T-helper 1 cell treated with Interleukin-12 subunit alpha and Interleukin-12 subunit beta and Interleukin-4 antibody, amounts not matched to agents 30 μg/mL and 1 μg/mL, for 36 hours (primary cell): ENCODE measurements at regions not wholly inside any gene's neighbourhood (a gene's known extent, or its start where the extent isn't known, plus 50 kb on each side); places are given as distances from the start of the nearest gene placed in this dataset.

Source experiments
- H3K27ac Mint-ChIP-seq: one replicate; pipeline ENCODE4 v1.8.0; 2021; ENCODE audit warnings: mild to moderate bottlenecking, mixed read lengths
- H3K27me3 Mint-ChIP-seq: one replicate; pipeline ENCODE4 v1.8.0; 2021; ENCODE audit warnings: low read depth, mixed read lengths
- H3K36me3 Mint-ChIP-seq: one replicate; pipeline ENCODE4 v1.8.0; 2021; ENCODE audit warnings: low read depth, mixed read lengths
- H3K4me1 Mint-ChIP-seq: one replicate; pipeline ENCODE4 v1.8.0; 2021; ENCODE audit warnings: low read depth, mixed read lengths
- H3K4me3 Mint-ChIP-seq: one replicate; pipeline ENCODE4 v1.8.0; 2021; ENCODE audit warnings: mild to moderate bottlenecking, moderate library complexity, mixed read lengths
- H3K9me3 Mint-ChIP-seq: one replicate; pipeline ENCODE4 v1.8.0; 2021; ENCODE audit warnings: mixed read lengths

DNA sequence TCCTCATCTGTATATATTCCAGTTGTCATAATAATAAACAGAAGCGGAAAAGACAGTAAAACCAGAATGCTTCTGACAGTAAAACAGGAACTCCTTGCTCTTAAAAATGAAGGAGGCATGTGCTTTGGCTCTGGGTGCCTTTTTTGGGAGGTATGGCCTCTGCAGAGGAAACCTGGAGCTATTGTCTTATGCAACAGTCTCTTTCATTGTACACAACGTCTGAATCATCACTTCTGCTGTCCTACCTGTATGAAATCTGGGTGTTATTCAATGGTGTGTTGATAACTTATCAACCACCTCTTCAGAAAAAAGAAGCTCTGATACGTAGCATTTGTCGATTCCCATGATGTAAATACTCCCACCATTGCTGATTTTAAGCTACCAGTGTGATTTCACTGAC, 64.8 kb downstream of the CDCA7 start:
- no peak overlapping the region for H3K27ac Mint-ChIP-seq
- no peaks in the 10 kb centered on the region for H3K36me3 Mint-ChIP-seq
- H3K27me3 Mint-ChIP-seq = peaks cover 21% of the 10 kb centered on the region
- H3K9me3 Mint-ChIP-seq = no peaks in the 10 kb centered on the region
- no peak overlapping the region for H3K4me3 Mint-ChIP-seq
- H3K4me1 Mint-ChIP-seq = no peaks in the 10 kb centered on the region

DNA sequence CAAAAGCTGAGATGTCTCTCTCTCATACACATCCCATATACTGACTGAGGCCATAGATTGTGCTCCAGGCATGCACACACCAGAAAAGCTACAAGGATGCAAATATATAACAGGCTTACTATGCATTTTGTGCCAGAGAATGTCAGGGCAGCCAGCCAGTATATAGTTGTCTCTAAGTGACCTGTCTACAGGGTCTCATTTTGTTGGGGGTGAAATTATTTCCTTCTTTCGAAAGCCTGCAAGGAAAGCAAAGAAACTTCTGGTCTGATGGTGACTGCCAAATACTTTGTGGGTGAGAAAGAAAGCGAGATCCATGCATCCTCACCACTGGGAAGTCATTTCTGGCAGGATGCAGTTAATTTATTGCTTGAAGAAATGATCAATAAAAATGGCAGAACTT, 70.2 kb downstream of the CDCA7 start:
- H3K4me1 Mint-ChIP-seq = no peaks in the 10 kb centered on the region
- no peak overlapping the region for H3K4me3 Mint-ChIP-seq
- H3K27me3 Mint-ChIP-seq = peaks cover 11% of the 10 kb centered on the region
- no peak overlapping the region for H3K27ac Mint-ChIP-seq
- no peaks in the 10 kb centered on the region for H3K9me3 Mint-ChIP-seq
- no peaks in the 10 kb centered on the region for H3K36me3 Mint-ChIP-seq

DNA sequence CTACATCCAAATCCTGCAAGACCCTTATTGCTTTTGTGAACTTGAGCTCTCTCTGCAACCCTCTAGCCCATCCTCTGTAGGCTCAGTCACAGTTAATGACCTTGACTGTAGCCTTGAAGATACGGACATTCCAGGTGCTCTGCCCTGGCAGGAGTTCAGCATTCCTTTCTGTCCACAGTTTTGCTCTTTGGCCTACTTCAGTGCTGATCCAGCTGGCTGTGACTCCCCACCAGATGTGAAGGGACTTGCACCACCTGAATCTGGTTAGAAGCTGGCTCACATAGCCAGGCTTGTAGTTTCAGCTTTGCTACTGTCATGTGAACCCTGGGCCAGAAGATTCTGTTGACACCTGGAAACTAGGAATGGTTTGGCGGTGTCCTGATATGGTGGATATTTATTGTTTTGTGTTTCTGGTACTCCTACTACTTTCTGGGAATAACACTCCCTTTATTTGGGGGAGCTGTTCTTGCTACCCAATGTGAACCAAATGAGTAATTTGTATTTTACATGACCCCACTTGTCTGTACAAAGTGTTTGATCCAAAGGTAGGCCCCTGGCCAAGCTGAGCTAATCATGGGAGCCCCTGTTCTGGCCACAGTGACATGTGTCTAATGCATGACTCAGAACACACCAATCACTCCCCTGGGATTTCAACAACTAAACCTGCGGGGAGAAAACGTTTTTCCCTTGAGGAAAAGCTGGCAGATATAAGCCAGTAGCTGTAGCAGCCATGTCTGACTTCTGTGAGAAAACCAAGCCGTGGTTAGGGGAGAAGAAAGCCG, 73.4 kb downstream of the CDCA7 start:
- Mint-ChIP-seq H3K27me3 (peaks cover 10% of the 10 kb centered on the region), H3K36me3 (no peaks in the 10 kb centered on the region), H3K27ac (no peak overlapping the region), H3K4me3 (no peak overlapping the region), H3K4me1 (no peaks in the 10 kb centered on the region), H3K9me3 (no peaks in the 10 kb centered on the region)

DNA sequence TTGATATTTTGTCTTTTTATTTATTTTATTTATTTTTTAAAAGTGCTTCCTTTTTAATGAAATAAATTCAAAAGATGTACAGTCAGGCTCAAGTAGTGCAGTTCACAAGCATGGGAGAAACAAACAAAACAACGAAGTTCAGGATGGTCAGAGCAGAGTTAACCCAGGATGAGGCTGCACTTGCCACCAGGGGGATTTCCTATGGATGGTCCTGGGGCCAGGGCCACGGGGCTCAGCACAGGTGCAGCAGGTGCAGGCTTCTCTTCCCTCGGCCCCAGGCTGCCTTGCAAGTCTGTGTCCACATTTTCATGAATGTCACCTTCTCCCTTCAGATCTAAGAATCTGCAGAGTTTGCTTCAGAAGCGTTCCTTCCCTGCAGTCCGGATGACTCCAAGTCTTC, 76.5 kb downstream of the CDCA7 start:
- peaks cover 21% of the 10 kb centered on the region for H3K27me3 Mint-ChIP-seq
- no peaks in the 10 kb centered on the region for H3K36me3 Mint-ChIP-seq
- H3K27ac Mint-ChIP-seq = no peak overlapping the region
- H3K4me1 Mint-ChIP-seq = peaks cover 11% of the 10 kb centered on the region
- no peaks in the 10 kb centered on the region for H3K9me3 Mint-ChIP-seq
- H3K4me3 Mint-ChIP-seq = no peak overlapping the region

DNA sequence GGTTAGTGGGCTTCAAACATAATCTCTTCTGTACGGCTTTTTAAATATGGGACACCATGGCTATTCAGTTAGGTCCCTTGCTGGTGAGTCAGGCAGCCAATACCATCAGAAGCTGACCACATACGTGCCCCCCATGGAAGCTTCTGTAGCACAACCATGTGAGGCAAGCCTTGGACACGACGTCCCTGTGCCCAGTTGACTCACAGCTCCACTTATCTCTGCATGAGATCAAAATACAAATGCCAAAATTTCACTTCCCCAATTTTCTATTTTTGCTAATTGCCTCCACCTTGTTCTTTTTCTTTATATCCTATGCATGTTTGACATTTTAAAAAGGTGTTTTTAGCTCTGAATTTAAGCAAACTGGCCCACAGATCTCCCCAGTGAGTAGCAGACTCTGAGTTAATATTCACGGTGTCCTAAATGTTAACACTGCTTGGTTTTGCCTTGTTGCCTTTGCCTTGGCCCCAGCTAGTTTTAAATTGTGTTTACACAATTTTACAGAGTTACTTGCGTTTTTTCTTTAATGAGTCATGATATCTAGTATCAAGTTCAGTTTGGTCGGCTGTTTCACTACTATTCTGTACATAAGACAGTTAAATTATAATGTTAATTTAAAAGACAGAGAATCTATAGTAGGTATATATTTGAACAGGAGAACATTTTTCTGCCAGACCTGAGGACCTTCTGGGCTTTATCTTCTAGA, 77.5 kb downstream of the CDCA7 start:
- Mint-ChIP-seq H3K9me3 (no peaks in the 10 kb centered on the region), H3K4me1 (peaks cover 16% of the 10 kb centered on the region), H3K27me3 (peaks cover 21% of the 10 kb centered on the region), H3K36me3 (no peaks in the 10 kb centered on the region), H3K4me3 (no peak overlapping the region), H3K27ac (no peak overlapping the region)

DNA sequence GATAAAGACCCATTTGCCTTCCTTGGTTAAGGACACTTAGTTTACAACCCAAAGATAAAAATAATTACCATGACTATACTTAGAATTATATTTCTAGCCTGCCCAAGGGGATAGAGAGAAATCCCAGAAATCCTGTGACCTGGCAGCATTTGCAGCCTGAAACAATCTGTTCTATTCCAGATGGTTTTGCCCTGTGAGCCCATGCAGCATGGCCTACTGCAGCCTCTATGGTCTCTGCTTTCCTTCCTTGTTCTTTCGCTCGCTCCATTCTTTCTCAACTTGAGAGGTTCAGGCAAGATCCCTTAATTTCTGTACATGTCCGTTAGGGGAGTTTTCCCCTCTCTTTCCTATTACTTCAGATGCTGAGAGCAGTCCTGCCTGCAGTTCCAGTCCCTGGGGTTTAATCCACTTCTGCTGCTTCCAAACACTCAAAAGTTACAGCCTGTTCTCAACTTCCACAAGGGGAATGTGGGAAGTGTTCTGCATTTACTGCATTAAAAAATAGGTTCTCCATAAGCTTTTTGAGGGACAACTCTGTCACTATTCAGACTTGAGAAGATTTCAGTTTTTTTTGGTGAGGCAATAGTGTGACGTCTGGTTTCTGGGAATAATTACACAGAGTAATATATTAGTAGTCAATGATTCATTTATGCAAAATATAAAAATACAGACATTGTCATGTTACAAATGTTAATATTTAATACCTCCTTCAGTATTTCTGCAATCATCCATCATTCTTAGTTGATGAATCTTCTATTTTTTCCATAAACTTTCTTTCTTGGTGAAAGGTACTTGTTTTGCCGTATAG, 80.3 kb downstream of the CDCA7 start:
- no peak overlapping the region for H3K27ac Mint-ChIP-seq
- H3K36me3 Mint-ChIP-seq = no peaks in the 10 kb centered on the region
- H3K9me3 Mint-ChIP-seq = no peaks in the 10 kb centered on the region
- H3K4me1 Mint-ChIP-seq = peaks cover 16% of the 10 kb centered on the region
- H3K27me3 Mint-ChIP-seq = peaks cover 26% of the 10 kb centered on the region
- no peak overlapping the region for H3K4me3 Mint-ChIP-seq

DNA sequence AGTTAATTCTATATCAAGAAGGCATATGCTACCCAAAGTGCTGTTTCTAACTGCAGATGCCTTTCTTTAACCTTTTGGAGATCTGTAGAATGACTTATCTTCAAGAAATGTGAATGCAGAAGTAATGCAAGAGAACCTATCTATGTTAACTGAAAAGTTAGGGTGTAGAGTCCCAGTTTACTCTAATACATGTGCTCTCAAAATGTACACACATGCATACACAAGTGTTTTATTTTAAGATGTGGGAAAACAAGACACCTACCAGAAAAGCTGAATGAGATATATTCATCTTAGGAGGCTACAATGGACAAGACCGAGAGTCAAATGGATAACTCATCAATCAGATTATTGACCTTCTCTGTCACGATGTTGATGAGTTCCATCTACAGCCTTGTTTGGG, 80.9 kb downstream of the CDCA7 start:
- Mint-ChIP-seq H3K4me3 (no peak overlapping the region), H3K27me3 (peaks cover 30% of the 10 kb centered on the region), H3K36me3 (no peaks in the 10 kb centered on the region), H3K9me3 (no peaks in the 10 kb centered on the region), H3K27ac (no peak overlapping the region), H3K4me1 (peaks cover 16% of the 10 kb centered on the region)

DNA sequence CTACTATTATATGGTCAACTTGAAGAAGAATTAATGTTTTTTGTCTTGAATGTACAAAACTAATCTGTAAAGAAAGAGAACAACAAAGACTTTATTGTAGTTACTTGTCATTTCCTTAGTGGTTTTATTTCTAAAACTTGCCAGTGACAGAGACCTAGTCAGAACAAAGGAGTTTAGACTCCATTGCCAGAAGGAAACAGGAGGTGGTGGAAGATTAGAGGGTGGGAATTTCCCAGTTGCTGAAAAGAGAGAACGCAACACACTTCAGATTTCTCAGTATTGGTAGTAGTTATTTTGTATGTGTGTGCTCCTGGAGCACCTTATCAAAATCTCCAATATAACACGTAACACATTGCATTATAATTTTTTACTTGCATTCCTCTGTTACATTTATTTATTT, 81.4 kb downstream of the CDCA7 start:
- H3K4me1 Mint-ChIP-seq = peaks cover 16% of the 10 kb centered on the region
- H3K9me3 Mint-ChIP-seq = no peaks in the 10 kb centered on the region
- peak overlapping the region; percentile 37 for H3K27ac Mint-ChIP-seq
- peaks cover 30% of the 10 kb centered on the region for H3K27me3 Mint-ChIP-seq
- no peaks in the 10 kb centered on the region for H3K36me3 Mint-ChIP-seq
- H3K4me3 Mint-ChIP-seq = no peak overlapping the region

DNA sequence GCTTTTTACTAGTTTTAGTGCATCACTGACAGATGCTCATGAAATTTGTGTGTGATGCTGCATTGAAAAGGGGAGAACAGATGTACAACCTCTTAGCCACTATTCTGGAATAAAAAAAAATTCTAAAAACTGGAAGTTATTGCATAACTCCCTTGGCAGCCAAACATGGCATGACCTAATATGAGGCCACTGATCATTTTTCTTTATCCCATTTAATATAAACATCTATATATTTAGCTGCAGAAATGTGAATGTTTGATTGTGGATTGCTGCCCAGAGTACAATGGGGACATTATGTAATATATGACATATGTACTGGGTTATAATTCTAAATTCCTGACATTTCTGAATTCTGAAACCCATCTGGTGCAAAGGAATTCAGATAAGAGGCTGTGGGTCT, 86.5 kb downstream of the CDCA7 start:
- Mint-ChIP-seq H3K27ac (no peak overlapping the region), H3K9me3 (no peaks in the 10 kb centered on the region), H3K36me3 (no peaks in the 10 kb centered on the region), H3K4me1 (peaks cover 5% of the 10 kb centered on the region), H3K27me3 (peaks cover 15% of the 10 kb centered on the region), H3K4me3 (no peak overlapping the region)

DNA sequence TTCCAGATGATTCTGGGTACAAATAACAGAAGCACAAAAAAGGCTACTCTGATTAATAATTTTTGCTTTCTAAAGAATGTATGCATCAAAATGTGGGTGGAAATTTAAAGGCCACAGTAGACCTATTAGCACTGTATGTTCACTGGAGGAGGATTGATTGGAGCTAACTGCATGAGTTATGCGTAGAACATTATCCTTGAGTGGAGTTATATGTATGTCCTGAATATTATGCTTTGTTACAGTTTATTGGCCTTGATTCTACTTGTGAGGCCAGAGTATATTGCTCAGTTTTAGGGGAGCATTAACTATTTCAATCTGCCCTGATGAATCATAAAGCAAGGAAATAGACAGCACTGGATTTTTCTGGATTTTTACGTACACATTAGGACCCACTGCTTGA, 87.9 kb downstream of the CDCA7 start:
- H3K4me1 Mint-ChIP-seq = no peaks in the 10 kb centered on the region
- H3K36me3 Mint-ChIP-seq = no peaks in the 10 kb centered on the region
- no peak overlapping the region for H3K4me3 Mint-ChIP-seq
- peaks cover 18% of the 10 kb centered on the region for H3K27me3 Mint-ChIP-seq
- H3K27ac Mint-ChIP-seq = no peak overlapping the region
- H3K9me3 Mint-ChIP-seq = no peaks in the 10 kb centered on the region

DNA sequence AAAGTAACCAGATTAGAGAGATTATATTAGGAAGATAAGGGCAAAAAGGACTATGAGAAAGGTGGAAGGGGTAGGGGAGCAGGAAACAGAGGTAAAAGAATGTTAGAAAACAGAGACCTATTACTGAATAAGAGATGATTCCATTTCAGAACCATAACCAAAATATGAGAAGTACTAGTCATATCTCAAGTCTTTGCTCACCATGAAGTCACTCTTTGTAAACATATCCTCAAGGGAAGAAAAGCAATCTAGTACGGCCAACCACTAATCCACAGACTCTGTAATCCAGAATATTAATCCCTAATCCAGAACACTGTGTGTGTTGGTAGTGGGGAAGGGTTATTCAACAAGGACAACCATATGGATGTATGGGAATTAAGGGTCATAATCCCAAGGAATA, 92.0 kb downstream of the CDCA7 start:
- Mint-ChIP-seq H3K4me3 (no peak overlapping the region), H3K36me3 (no peaks in the 10 kb centered on the region), H3K27ac (no peak overlapping the region), H3K27me3 (peaks cover 24% of the 10 kb centered on the region), H3K4me1 (peaks cover 14% of the 10 kb centered on the region), H3K9me3 (no peaks in the 10 kb centered on the region)

DNA sequence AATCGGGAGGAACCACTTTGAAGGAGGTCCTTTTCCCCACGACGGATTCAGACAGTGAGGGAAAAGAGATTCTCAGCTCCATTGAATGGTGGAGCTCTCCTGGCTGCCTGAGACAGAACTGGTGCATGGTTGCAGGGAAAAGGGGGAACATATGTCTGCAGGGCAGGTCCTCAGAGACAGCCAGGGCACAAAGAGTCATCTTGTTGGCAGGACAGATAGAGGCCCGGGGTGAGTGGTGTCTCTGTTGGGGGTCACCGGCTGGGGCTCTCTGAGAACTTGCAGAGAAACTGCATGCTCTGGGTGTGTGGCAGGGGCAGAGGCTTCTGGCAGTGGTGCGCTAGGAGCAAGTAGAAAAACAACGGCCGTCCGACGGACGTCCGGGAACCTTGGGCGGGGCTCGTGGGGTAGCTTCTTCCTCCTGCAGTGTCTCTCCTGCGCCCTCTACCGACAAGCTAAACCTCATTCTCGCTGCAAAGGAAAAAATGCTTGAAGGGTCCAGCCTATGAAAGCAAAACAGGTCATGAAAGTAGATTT, 94.3 kb downstream of the CDCA7 start:
- Mint-ChIP-seq H3K4me3 (peak overlapping the region; percentile 20), H3K36me3 (no peaks in the 10 kb centered on the region), H3K27ac (peak overlapping the region; percentile 28)

DNA sequence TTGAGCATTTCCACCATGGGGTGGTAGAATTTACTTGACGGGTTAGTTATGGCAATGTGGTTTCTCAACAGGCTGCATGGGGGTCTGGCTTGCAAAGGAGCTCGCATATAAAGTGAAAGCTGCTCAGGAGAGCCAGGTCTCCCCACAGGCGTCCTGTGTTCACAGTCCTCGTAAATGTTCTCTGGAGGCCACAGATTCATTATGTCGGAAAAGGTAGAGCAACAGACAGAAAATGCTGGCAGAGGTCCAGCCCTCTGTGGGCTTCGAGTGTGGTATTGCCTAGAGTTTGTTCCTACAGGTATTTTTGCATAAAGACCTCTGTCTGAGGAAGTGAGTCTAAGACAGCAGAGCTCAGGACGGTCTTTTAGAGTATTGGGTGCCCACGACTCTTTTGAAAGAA, 96.4 kb downstream of the CDCA7 start:
- peaks cover 36% of the 10 kb centered on the region for H3K27me3 Mint-ChIP-seq
- no peaks in the 10 kb centered on the region for H3K36me3 Mint-ChIP-seq
- no peaks in the 10 kb centered on the region for H3K9me3 Mint-ChIP-seq
- peaks cover 14% of the 10 kb centered on the region for H3K4me1 Mint-ChIP-seq
- no peak overlapping the region for H3K4me3 Mint-ChIP-seq
- no peak overlapping the region for H3K27ac Mint-ChIP-seq

More for the DNA sequence above, 94.3 kb downstream of the CDCA7 start:
- H3K27me3 Mint-ChIP-seq = peaks cover 29% of the 10 kb centered on the region
- H3K9me3 Mint-ChIP-seq = no peaks in the 10 kb centered on the region
- H3K4me1 Mint-ChIP-seq = peaks cover 14% of the 10 kb centered on the region

DNA sequence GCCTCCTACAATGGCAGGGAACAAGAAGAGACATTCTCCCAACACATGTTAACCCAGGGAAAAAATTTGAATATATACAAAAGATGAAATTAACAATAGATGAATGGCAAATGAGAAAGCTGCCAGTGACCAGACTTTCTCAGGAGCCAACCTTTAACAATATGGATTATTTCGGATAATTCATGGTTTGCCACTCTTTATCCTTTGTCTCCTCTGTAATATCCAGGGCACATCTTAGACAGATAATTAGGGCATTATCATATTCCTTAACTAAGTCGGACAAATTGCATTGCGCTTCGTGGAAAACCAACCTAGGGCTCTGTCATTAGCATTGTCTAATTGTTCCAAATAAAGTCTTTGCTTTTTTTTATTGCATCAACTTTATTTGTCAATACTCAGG, 97.3 kb downstream of the CDCA7 start:
- Mint-ChIP-seq H3K27me3 (peaks cover 31% of the 10 kb centered on the region), H3K4me3 (no peak overlapping the region), H3K4me1 (peaks cover 14% of the 10 kb centered on the region), H3K27ac (no peak overlapping the region), H3K9me3 (no peaks in the 10 kb centered on the region), H3K36me3 (no peaks in the 10 kb centered on the region)
